Panc1 (cell line): ENCODE measurements at regions not wholly inside any gene's neighbourhood (a gene's known extent, or its start where the extent isn't known, plus 50 kb on each side); places are given as distances from the start of the nearest gene placed in this dataset.

Experiments
- CTCF ChIP-seq: fragments of 450-650 bp; IDR thresholded peaks from 2 replicates; pipeline ENCODE4 v1.5.1; 2017; ENCODE audit warnings: mild to moderate bottlenecking
- REST ChIP-seq, 2 experiments: IDR thresholded peaks; 2 replicates each; pipeline ENCODE4 v1.6.1; 2011 to 2012; ENCODE audit warnings: low read depth in 2 of 2, control low read depth in 1 of 2, low read length in 1 of 2, mild to moderate bottlenecking in 1 of 2, moderate library complexity in 1 of 2; ENCODE audit not compliant: insufficient read depth in 1 of 2
- TCF7L2 ChIP-seq: IDR thresholded peaks from 2 replicates; pipeline ENCODE4 v1.6.1; 2011; ENCODE audit warnings: mild to moderate bottlenecking, low read depth, low read length, inconsistent platforms

- no peak for TF ChIP-seq CTCF
- no peak for TF ChIP-seq TCF7L2
- no peak for TF ChIP-seq REST (IDR thresholded peaks at IDR 0.05; ENCODE audit: insufficient read depth in 1 of 2, low read depth in 2 of 2, low read length in 1 of 2)
Measured at GRCh38 chr3:82179291-82179690, 417.8 kb upstream of the GBE1 start.
